Adrenal gland (tissue), 5 donors: ENCODE measurements at regions not wholly inside any gene's neighbourhood (a gene's known extent, or its start where the extent isn't known, plus 50 kb on each side); places are given as distances from the start of the nearest gene placed in this dataset.

Source experiments
- POLR2A ChIP-seq, 2 donors: fragments of 450-650 bp; IDR thresholded peaks; one replicate each; pipeline ENCODE4 v1.6.1; 2017; ENCODE audit warnings: antibody characterized with exemption in 2 of 2, mild to moderate bottlenecking in 2 of 2, moderate library complexity in 1 of 2
- TF ChIP-seq, protein P1 (sequence below), 6 experiments: fragments of 450-650 bp in 4 of 6; fragments of 200-600 bp in 2 of 6; sonication (generic) in 1 of 6; IDR thresholded peaks; 1 replicate in 5 of 6; 2 replicates in 1 of 6; pipeline versions ENCODE4 v1.5.1 to v1.8.0; 2016 to 2021; ENCODE audit warnings: antibody characterized with exemption in 6 of 6, mild to moderate bottlenecking in 2 of 6, moderate library complexity in 1 of 6
- donor health status: DM: no; HTN: no; CAD: no.

DNA sequence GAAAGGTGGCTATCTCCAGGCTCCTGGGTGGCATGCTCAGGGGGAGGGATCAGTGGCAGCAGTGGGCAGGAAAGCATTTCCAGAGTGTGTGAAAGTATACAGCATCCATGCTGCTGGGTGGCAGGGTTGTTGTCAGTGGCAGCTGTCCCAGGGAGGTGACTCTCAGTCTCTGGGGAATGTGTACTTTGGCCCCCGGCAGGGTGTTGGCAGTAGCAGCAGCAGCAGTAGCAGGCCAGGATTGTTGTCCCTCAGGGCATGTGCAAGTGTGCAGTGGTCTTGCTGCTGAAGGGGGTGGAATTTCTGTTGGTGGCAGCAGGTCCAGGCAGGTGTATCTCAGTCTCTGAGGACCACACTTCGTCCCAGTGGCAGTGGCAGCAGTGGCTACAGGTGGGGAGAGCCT, 71.7 kb upstream of the GUCA2B start:
- no peak for TF ChIP-seq POLR2A (IDR thresholded peaks at IDR 0.05)
- TF ChIP-seq, protein P1, sequence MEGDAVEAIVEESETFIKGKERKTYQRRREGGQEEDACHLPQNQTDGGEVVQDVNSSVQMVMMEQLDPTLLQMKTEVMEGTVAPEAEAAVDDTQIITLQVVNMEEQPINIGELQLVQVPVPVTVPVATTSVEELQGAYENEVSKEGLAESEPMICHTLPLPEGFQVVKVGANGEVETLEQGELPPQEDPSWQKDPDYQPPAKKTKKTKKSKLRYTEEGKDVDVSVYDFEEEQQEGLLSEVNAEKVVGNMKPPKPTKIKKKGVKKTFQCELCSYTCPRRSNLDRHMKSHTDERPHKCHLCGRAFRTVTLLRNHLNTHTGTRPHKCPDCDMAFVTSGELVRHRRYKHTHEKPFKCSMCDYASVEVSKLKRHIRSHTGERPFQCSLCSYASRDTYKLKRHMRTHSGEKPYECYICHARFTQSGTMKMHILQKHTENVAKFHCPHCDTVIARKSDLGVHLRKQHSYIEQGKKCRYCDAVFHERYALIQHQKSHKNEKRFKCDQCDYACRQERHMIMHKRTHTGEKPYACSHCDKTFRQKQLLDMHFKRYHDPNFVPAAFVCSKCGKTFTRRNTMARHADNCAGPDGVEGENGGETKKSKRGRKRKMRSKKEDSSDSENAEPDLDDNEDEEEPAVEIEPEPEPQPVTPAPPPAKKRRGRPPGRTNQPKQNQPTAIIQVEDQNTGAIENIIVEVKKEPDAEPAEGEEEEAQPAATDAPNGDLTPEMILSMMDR (IDR thresholded peaks at IDR 0.05), result no peak
